Hindlimb muscle (tissue), 1 donor: ENCODE measurements at regions not wholly inside any gene's neighbourhood (a gene's known extent, or its start where the extent isn't known, plus 50 kb on each side); places are given as distances from the start of the nearest gene placed in this dataset.
"Not testable (repeated sequence)": the region's sequence is repeated elsewhere in the genome, so short reads cannot be mapped to it uniquely, and the experiment has no call there.

Experiments used
- DNase-seq: peaks from one replicate; pipeline ENCODE4 v3.0.0-alpha.2; 2013

DNA sequence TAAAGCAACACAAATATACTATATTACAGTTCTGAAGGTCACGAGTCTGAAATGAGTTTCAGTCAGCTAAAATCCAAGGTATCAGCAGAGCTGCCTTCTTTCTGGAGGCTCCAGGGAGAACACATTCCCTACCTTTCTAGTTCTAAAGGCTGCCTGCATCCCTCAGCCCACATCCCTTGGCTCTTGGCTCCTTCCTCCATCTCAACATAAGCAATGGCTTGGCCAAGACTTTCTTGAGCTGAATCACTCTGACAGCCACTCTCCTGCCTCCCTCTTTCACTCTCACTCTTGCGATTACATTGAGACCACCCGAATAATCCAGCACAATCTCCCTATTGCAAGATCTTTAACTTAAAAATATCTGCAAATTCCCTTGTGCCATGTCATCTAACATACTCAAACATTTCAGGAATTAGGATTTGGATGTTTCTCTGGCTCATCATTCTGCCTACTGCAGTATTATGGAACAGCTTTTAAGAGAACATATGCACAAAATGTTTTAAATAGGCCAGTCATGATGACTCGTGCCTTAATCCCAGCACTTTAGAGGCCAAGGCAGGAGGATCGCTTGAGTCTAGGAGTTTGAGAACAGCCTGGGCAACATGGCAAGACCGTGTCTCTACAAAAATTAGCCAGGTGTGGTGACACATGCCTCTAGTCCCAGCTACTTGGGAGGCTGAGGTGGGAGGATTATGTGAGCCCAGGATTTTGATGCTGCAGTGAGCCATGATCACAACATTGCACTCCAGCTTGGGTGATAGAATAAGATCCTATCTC, 144.2 kb upstream of the VSTM2A start:
- DNase-seq: no peak

DNA sequence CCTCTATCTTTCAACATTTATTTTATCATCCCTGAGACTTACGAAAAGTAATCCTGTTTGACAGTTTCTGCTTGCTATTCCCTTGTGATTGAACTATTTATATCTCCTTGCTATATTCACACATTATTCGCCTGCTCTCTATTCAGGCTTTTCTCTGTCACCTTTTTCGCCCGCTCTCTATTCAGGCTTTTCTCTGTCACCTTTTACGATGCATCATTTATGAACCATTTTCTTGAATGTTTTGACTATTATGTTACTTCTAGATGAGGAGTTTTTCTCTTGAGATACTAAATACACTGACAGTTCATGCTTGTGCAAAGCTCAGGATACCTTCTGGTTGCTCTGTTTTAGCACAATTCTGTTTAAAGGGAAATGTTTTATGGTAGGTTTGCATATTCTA, 143.3 kb upstream of the VSTM2A start:
- no peak for DNase-seq

DNA sequence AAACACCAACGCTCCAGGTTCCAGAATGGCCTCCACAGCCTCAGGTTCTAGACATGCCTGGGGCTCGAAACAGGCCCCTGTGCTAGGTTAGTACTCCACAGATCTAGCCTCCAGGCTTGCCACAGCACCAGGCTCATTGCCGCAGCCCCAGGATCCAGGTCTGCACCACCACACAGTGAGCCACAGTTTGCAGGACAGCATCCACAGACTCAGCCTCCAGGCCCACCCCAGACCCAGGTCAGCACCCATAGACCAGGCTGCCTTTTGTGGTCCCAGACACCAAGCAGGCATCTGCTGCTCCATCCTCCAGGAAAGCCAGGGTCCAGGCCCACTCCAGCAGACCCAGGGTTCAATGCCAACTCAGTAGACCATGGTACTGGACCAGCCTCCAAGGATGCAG, 132.3 kb upstream of the VSTM2A start:
- no peak for DNase-seq

DNA sequence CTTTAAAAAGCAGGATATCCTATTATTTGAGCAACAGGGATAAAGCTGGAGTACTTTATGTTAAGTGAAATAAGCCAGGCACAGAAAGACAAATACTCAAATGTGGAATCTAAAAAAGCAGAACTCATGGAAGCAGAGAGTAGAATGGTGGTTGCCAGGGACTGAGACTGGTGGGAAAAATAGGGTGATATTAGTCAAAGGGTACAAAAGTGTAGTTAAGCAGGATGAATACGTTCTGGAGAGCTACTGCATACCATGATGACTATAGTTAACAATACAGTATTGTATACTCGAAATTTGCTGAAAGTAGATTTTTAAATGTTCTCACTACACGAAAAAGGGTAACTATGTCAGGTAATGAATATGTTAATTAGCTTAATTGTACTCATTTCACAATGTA, 125.5 kb upstream of the VSTM2A start:
- no peak for DNase-seq

DNA sequence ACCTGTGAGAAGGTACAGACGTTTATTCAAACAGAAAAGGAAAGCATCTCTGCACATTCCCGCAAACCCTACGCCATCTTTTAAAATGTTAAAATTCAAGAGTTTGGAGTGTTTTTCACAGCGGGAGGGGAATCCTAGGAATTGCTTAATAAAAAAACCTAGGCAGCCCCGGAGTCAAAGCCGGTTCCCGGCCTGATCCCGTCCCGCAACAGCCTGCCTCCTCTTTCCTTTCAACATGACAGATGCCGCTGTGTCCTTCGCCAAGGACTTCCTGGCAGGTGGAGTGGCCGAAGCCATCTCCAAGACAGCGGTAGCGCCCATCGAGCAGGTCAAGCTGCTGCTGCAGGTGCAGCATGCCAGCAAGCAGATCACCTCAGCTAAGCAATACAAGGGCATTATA, 123.0 kb upstream of the VSTM2A start:
- DNase-seq: no peak

DNA sequence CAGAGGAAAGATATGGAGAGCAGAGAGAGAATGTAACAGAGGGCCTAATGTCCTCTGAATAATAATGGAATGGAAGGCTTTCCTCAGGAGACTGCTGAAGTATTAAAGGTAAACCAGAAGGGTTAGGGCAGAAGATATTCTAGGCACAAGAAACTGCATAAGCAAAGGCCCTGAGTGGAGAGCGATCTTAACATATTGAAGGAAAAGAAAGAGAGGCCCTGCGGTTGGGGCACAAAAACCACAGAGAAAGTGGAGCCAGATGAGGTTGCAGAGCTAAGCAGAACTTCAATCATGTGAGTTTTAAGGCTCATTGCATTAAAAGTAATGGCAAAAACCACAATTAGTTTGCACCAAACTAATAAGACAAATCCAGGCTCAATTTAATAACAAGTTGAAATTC, 115.8 kb upstream of the VSTM2A start:
- no peak for DNase-seq

DNA sequence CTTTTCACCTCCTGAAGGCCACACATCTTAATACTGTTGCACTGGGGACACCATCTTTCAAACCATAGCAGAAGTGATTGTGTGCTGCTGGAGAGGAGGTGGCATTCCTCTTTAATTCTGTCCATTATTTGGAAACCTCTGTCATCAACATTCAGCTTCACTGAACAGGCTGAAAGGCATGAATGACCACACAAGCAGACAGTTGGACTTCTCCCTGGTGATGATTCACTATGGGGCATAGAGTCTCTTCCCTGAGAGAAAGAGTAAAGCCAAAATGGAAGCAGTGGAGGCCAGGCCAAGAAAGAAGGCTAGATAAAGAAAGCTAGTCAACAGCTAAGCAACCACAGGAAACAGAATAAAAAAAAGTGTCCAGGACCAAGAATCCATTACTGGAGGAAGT, 113.1 kb upstream of the VSTM2A start:
- DNase-seq: no peak

DNA sequence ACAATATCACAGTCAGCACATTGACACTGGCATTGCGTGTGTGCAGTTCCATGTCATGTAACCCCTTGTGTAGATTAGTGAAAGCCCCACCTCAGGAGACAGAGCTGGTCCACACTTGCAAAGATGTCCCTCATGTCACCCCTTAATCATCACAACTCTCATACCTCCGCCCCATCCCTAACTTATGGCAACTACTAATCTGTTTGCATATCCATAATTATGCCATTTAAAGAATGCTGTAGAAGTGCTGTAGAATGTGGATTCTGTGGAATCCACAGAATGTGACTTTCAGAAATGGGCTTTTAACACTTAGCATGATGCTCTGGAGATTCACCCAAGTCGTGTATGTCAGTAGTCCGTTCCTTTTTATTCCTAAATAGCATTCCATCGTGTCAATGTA, 102.8 kb upstream of the VSTM2A start:
- DNase-seq: no peak

DNA sequence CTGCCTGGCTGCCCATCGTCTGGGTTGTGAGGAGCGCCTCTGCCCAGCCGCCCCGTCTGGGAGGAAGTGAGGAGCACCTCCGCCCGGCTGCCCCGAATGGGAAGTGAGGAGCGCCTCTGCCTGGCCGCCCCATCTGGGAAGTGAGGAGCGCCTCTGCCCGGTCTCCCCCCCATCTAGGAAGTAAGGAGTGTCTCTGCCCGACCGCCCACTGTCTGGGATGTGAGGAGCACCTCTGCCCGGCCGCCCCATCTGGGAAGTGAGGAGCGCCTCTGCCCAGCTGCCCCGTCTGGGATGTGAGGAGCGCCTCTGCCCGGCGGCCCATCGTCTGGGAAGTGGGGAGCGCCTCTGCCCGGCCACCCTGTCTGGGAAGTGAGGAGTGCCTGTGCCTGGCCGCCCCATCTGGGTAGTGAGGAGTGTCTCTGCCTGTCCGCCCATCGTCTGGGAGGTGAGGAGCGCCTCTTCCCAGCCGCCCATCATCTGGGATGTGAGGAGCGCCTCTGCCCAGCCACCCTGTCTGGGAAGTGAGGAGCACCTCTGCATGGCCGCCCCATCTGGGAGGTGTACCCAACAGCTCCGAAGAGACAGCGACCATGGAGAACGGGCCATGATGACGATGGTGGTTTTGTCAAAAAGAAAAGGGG, 98.0 kb upstream of the VSTM2A start:
- DNase-seq: not testable (repeated sequence)

DNA sequence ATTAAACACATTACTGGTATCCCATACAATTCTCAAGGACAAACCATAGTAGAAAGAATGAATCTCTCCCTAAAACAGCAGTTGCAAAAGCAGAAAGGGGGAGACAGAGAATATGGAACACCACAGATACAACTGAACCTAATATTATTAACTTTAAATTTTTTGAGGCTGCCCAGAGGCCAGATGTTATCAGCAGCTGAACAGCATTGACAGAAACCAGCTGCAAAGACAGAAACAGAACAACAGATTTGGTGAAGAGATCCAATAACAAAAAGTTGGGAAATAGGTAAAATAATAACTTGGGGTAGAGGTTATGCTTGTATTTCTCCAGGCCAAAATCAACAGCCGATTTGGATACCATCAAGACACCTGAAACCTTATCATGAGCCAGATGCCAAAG, 89.0 kb upstream of the VSTM2A start:
- not testable (repeated sequence) for DNase-seq

DNA sequence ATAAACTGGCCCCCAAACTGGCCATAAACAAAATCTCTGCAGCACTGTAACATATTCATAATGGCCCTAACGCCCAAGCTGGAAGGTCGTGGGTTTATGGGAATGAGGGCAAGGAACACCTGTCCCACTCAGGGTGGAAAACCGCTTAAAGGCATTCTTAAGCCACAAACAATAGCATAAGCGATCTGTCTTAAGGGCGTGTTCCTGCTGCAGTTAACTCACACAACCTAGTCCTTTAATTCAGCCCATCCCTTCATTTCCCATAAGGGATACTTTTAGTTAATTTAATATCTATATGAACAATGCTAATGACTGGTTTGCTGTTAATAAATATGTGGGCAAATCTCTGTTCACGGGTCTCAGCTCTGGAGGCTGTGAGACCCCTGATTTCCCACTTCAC, 87.5 kb upstream of the VSTM2A start:
- DNase-seq: not testable (repeated sequence)

DNA sequence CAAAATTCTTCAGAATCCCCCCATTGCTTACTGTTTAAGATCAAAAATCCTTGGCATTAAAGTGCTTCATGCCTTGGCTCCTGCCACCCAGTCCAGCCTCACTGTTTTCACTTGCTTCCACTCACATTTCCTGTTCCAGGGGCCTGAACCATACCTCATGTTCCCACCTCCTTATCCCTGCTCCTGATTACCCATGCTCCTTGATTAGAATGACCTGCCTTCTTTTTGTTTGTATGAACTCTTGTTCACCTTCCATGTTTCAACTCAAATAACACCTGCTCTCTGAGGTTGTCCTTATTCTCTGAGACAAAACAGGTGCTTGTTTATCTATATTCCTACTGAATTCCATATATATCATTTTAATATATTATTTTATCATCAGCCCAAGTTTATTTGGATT, 77.1 kb upstream of the VSTM2A start:
- DNase-seq: no peak

DNA sequence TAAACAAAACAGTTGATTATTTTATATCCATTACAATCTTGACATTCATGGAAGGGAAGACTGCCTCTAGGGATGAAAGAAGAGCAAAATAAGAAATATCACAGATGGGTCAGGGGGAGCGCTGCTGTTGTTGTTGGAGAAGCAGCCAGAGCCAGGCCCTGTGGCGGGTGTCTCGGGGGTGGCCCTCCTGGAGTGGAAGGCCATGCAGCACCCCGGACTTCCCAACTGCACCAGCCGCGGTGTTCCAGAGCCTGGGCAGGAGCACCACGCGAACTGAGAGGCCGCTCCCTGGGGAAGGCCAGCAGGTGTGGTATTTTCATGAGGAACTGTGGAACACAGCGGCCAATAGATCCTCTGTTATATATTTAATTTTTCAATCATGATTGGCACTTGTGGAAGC, 72.4 kb upstream of the VSTM2A start:
- no peak for DNase-seq

DNA sequence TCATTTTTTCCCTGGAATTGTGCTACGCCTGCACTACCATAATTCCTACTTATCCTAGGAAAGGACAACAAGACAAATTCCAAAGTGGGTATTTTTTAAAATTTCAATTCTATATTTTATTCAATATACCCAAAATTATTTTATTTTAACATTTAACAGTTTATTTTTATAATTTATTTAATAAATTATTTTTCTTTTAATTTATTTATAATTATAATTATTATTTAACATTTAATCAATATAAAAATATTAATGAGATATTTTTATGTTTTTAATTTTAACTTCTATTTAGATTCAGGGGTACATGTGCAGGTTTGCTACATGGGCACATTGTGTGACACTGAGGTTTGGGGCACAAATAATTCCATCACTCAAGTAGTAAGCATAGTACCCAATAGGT, 65.6 kb upstream of the VSTM2A start:
- no peak for DNase-seq

DNA sequence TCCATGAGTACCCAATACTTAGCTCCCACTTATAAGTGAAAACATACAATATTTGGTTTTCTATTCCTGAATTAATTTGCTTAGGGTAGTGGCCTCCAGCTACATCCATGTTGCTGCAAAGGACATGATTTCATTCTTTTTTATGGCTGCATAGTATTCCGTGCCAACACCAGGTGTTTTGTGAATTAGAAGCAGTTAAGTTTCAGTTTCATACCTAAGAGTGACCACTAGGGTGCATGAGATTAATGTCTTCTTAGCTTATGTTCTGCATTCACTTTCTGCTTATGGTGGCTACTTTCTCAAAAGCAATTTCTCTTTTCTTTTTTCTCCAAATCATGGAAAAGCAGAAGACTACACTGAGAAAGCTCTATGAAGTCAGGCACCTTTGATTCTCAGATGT, 65.1 kb upstream of the VSTM2A start:
- DNase-seq: no peak

DNA sequence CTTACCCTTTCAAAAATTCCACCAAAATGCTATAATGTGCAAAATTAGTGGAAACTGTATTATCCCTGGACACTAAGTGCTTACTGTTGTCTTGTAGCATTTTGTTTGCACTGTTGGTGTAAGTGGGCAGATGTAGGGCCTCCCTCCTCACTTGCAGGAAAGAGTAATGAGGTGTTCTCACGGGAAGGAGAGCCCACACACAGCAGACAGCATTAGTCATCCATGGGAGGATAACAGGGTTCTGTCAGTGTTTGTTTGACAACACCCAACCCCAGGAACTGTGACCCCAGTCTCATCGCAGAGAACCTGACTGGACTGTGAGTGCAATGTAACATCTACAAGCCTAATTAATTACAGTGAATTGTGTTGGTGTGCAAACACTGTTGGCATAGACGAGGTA, 58.7 kb upstream of the VSTM2A start:
- DNase-seq: no peak

DNA sequence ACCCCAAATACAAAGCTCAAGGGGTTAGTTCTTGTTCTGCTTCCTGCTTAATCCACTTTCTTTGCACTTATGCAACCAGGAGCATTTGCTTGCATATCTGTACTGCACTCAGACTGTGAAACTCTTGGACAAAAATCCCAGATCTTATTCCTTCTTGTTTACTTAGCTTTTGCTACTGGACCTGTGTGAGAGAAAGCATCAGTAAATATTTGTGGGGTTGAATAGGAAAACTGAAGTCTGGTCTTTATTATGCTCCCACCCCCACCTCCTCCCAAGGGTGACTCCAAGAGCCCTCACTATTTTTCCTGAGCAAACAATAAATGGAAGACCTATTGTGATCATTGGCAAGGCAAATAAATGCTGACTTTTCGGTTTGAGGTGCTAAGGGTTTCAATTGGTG, 57.1 kb upstream of the VSTM2A start:
- no peak for DNase-seq
